GM21737 (cell line): ENCODE measurements at regions not wholly inside any gene's neighbourhood (a gene's known extent, or its start where the extent isn't known, plus 50 kb on each side); places are given as distances from the start of the nearest gene placed in this dataset.

Experiments
- ATAC-seq: cut with Tn5 transposase; IDR thresholded peaks from one replicate; pipeline ENCODE4 v1.9.1; 2021; ENCODE audit warnings: mild to moderate bottlenecking, moderate library complexity; ENCODE audit not compliant: unreplicated experiment

DNA sequence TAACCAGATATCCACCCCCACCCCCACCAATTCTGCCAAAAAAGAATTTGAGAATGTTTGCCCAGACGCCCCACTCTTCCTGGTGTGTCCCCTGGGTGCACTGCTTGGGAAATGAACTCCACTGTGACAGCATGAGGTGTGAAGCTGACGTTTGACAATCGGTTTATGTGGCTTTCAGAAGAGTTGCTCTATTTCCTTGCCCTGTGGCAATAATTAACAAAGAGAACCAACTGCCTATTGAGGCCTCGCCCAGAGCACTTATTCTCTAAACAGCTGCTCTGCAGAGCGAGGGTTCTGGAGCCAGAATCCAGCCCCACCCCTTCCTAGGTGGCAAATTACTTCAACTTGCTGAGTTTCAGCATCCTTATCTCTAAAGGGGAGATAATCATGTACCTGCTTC is 115.8 kb upstream of the SIX3 start:
- ATAC-seq, result peak; percentile 84

- no peak for ATAC-seq
These were observed 114.9 kb upstream of the SIX3 start for GRCh38 chr2:44826601-44827000.

DNA sequence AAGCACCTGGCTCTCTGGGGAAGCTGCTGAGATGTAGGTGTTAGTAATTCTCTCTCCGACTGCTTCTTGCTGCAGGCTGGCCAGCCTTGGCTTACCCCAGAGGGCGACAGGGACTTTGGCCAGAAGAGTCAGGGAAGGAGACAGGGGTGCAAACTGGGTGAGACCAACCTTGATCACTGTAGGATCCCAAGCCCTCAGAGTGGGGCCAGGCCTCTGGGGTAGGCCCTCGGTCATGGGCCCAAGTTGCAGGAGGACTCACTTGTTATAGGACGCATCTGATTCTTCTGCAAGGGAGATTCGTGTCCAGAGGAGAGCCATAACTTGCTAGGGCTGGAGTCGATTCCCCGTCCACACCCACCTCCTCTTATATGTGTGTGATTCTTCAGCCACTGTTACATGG is 111.7 kb upstream of the SIX3 start:
- no peak for ATAC-seq

- ATAC-seq, result peak; percentile 59
These were observed 108.1 kb upstream of the SIX3 start for GRCh38 chr2:44833171-44834069.

- no peak for ATAC-seq
These were observed 106.8 kb upstream of the SIX3 start for GRCh38 chr2:44834656-44835055.

- ATAC-seq, result no peak
These were observed 105.3 kb upstream of the SIX3 start for GRCh38 chr2:44836174-44836573.

- no peak for ATAC-seq
These were observed 104.6 kb upstream of the SIX3 start for GRCh38 chr2:44836916-44837315.

GRCh38 chr2:44838116-44838790 is 103.2 kb upstream of the SIX3 start:
- ATAC-seq, result no peak

DNA sequence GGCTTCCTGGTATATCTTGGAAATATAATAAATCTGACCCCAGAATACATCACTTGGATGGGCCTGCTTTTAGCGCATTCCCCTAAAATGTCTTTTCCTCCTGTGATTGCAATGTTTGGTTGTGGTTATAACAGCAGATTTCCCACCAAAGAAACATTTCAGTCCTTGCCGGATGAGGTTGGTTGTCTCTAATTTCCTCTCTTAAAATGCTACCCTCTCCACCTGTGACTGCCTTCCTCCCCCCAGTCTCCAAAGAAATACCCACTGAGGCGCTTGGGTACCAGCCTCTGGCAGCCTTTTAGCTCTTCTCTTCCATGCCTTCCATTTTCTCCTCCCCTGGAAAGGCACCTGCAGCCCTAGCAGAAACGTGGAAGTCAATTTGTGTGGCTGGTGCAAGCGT is 102.1 kb upstream of the SIX3 start:
- ATAC-seq, result no peak

DNA sequence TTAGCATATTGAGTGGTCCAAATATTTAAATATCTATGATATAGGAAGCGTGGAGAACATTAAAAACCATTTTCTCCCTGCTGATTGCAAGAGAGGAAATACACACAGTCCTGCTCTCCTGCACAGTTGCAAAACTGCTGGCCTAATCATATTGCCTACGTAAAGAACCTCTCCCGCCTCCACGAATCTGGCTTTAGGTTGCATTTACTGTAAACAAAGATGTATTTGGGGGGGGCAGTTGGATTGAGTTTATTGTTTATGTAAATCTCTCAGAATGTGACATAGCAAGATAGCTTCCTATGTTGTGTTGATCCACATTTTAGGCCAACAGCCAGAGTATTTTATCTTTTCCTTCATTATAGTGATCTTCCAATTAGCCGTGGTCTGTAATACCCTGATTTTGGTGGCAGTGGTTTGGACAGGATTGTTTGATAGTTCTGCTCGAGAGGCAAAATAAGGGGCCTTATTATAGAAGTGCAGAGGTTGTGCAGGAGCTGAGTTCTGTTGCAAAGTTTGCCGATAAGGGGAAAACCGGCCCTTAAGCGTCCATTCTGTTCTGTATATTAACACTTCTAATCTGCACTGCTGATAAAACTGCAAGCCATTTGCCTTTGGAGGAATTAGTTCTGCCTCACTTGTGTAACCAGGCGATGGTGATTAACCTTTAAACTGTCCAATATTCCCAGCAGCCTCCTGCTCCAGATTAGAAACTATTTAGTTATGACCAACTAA is 101.6 kb upstream of the SIX3 start:
- no peak for ATAC-seq

DNA sequence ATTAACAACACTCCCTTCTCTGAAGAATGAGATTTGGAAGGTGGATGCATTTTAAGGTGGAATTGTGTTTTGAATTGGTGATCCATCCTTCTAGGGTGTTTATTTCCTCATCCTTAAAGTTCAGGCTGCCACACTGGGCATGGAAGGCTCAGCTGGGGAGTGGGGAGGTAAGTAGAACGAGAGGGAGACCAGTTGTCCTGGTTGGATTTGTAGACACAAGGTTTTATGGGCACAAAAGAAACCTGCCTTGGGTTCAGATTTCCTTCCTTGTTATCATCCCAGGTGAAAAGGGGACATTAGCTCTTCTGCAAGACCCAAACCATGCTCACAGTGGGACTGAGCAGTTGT is 101.0 kb upstream of the SIX3 start:
- no peak for ATAC-seq

GRCh38 chr2:44843086-44843485 is 98.4 kb upstream of the SIX3 start:
- no peak for ATAC-seq

DNA sequence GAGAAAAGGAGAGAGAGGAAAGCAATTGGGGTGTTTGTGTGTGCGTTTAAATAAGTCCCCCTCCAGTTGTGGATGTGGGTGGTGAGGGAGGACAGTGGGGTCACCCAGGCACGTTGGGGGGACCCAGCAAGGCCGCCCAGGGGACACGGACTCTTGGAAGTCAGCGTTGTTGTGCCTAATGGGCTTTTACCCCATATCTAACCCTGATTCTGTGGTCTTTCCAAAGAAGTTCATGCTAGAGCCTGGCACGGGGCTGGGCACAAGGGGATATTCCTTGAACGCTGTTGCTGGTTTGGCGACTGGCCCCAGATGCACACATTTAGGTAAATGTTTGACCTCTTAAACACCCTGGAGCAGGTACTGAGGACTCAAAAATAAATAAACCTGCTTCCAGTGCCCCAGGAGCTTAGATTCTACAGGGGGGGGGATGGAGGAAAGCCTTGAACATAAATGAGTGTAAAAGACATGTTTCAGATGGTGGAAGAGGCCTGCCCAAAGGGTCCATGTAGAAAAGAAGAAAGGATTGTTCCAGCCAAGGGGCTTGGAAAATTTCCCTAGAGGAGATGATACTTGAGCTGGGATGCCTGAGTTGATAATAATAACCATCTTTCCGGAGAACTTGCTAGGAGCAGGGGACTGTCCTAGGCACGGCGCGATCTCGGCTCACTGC is 97.7 kb upstream of the SIX3 start:
- ATAC-seq, result no peak

DNA sequence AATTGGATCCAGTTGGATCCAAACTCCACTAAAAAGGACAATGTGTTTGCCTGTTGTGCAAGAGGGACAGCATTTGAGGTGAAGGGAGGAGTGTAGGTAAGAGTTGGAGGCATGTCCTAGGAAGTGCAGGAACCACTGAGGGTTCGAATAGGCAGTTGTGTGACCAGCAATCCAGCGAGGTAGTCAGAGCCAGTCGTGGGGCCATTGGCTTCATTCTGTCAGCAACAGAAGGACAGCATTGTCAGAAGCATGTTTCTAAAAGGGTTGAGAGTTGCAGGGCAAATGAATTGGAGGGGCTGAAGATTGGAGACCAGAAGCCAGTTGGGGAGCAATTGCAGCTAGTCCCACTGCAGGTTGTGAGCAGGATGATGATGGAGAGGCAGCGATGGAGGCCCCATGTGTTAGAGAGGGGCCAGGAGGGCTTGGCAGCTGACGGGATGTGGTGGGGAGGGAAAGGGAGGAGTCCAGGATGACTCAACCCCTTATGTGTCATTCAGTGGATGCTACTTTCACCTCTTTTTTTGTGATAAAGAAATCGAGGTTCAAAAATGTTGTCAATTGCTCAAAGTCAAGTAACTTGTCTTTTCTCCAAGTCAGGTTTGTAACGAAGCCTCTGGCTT is 96.7 kb upstream of the SIX3 start:
- no peak for ATAC-seq

DNA sequence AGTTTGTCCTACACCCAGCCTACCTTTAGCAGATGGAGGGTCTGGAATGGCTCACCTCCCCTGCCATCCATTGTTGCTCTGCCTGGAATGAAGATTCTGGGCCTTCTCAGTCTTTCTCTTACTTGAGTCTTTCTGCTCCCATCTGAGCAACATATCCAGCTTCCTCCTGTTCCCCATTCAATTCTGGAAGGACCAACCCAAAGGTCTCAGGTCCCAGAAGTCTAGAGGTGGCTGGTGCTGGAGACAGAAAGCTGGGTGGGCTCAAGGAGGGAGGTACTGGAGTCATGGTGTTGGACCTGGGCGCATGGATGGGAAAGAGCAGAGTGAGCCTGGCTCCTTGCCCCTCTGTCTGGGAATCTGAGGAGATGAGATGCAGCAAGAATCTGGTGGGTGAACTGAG is 93.5 kb upstream of the SIX3 start:
- ATAC-seq, result no peak

DNA sequence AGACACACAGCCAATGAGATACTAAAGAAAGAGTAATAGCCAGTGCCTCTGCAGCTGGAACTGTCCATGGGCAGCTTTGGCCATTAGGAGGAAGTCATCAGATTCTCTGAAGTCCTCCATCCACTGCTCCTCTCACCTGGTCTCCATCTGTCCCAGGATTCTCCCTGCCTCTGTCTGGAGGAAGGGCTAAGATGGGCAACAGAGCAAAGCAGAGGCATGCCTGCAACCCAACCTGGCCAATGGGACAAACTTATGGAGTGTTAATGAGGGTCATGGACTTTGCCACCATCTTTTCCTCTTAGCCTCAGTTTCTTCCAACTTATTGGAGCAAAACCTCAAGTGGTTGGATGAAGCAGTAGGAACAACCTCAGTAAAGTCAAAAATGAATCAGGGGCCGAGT is 91.5 kb upstream of the SIX3 start:
- ATAC-seq, result no peak

- ATAC-seq, result no peak
These were observed 90.0 kb upstream of the SIX3 start for GRCh38 chr2:44851518-44851917.

GRCh38 chr2:44852594-44852993 is 88.9 kb upstream of the SIX3 start:
- ATAC-seq, result no peak

- ATAC-seq, result no peak
These were observed 82.2 kb upstream of the SIX3 start for GRCh38 chr2:44859337-44859736.

DNA sequence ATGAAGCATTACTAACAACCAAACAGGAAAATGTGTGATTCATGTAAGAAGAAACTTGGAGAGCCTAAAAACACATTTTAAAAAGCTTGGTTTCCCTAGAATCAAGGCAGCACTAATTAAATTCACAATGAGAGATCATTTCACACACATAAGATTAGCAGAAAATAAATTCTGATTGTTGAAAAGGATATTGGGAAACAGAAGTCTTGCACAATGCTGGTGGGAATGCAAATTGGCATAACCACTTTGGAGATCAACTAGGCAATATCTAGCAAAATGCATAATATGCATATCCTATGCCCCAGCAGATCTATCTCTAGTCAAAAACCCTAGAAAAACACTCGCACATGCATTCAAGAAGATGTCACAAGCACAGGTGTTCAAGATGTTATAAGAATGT is 75.3 kb upstream of the SIX3 start:
- ATAC-seq, result no peak

- no peak for ATAC-seq
These were observed 71.7 kb upstream of the SIX3 start for GRCh38 chr2:44869761-44870160.
